Ovary (tissue), 7 donors: ENCODE measurements at regions not wholly inside any gene's neighbourhood (a gene's known extent, or its start where the extent isn't known, plus 50 kb on each side); places are given as distances from the start of the nearest gene placed in this dataset.

Experiments
- DNase-seq, 5 donors: peaks; one replicate each; pipeline ENCODE4 v3.0.0-alpha.2; 2019 to 2020
- H3K27ac ChIP-seq, 2 donors: fragments of 200-600 bp; one replicate each; pipeline versions ENCODE4 v1.5.1 to v1.8.0; 2019 to 2022
- H3K27me3 ChIP-seq: fragments of 200-600 bp; one replicate; pipeline ENCODE4 v1.8.0; 2022
- H3K36me3 ChIP-seq: fragments of 200-600 bp; sonication (generic); one replicate; pipeline ENCODE4 v1.5.1; 2019
- H3K4me1 ChIP-seq: one replicate; pipeline ENCODE4 v1.8.1; 2013; ENCODE audit warnings: mild to moderate bottlenecking, moderate library complexity; ENCODE audit not compliant: insufficient read depth
- H3K4me3 ChIP-seq: fragments of 200-600 bp; sonication (generic); one replicate; pipeline ENCODE4 v1.5.1; 2017
- H3K9me3 ChIP-seq, 2 donors: fragments of 200-600 bp in 1 of 2; sonication (generic) in 1 of 2; one replicate each; pipeline versions ENCODE4 v1.5.1 to v1.8.1; 2013 to 2019; ENCODE audit warnings: mild to moderate bottlenecking in 1 of 2, moderate library complexity in 1 of 2
- EP300 ChIP-seq: sonication (generic); formaldehyde crosslinking; IDR thresholded peaks from one replicate; pipeline ENCODE4 v1.6.1; 2017; ENCODE audit warnings: antibody characterized with exemption
- POLR2A ChIP-seq: fragments of 450-650 bp; IDR thresholded peaks from one replicate; pipeline ENCODE4 v1.6.1; 2017; ENCODE audit warnings: antibody characterized with exemption, mild to moderate bottlenecking, moderate library complexity
- WGBS, 3 donors: extraction: QIAGEN DNeasy Blood & Tissue Kit in 1 of 3; methylation state at CpG; one replicate each; pipeline versions ENCODE4 v1.1.5 to v1.1.7; 2013 to 2017; 5-methylcytosine and 5-hydroxymethylcytosine counted together
- intact Hi-C, 4 donors: fragments of 100-400 bp; cut with DNase I; formaldehyde crosslinking; loops; one replicate each; pipeline versions ENCODE4 v1.11.0 to v1.15.1; 2022 to 2023
- TF ChIP-seq, protein P1 (sequence below), 3 donors: fragments of 450-650 bp in 2 of 3; fragments of 200-600 bp in 1 of 3; IDR thresholded peaks; one replicate each; pipeline versions ENCODE4 v1.5.1 to v1.8.0; 2016 to 2022; ENCODE audit warnings: antibody characterized with exemption in 3 of 3, mild to moderate bottlenecking in 1 of 3
- donor health status: DM: no; HTN: no; CAD: no; lungs with moderate emphysema.
- donor health status: DM: no; HTN: no; CAD: no.
- donor health status: Bipolar disorder and iron deficiency.
- donor health status: DM: no; HTN: no; CAD: no.
- donor health status: DM: yes; HTN: yes; CAD: no.

DNA sequence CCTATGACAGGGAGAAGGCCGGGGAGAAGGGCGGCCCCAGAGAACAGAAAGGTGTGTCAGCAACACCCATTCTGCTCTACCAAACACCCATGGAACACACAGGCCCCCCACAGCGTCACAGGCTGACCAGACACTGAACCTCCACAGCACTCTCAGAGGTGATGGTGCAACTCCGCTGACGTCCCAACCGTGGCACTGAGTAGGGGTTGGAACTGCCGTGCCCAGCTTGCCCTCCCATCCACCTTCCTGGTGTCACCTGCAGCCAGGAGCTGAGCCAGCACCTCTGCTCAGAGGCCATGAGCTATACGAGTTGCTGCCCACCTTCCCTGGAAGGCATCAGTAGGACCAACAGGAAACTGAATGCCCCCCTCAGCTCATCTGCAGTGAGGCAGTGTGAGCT, 412.9 kb upstream of the SALL3 start:
- no peaks in the 10 kb centered on the region for H3K4me1 ChIP-seq
- H3K4me3 ChIP-seq = no peak overlapping the region
- H3K36me3 ChIP-seq = no peaks in the 10 kb centered on the region
- TF ChIP-seq POLR2A (no peak), EP300 (no peak)
- TF ChIP-seq, protein P1, sequence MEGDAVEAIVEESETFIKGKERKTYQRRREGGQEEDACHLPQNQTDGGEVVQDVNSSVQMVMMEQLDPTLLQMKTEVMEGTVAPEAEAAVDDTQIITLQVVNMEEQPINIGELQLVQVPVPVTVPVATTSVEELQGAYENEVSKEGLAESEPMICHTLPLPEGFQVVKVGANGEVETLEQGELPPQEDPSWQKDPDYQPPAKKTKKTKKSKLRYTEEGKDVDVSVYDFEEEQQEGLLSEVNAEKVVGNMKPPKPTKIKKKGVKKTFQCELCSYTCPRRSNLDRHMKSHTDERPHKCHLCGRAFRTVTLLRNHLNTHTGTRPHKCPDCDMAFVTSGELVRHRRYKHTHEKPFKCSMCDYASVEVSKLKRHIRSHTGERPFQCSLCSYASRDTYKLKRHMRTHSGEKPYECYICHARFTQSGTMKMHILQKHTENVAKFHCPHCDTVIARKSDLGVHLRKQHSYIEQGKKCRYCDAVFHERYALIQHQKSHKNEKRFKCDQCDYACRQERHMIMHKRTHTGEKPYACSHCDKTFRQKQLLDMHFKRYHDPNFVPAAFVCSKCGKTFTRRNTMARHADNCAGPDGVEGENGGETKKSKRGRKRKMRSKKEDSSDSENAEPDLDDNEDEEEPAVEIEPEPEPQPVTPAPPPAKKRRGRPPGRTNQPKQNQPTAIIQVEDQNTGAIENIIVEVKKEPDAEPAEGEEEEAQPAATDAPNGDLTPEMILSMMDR (IDR thresholded peaks at IDR 0.05) = no peak
- DNase-seq = no peak
- H3K9me3 ChIP-seq = no peaks in the 10 kb centered on the region
- no peak overlapping the region for H3K27ac ChIP-seq
- 75 to 83% (median 78%) methylated on average over 8 of the region's 8 CpGs for WGBS, 3 donors
- H3K27me3 ChIP-seq = no peaks in the 10 kb centered on the region
- intact Hi-C loops = no loop called here

DNA sequence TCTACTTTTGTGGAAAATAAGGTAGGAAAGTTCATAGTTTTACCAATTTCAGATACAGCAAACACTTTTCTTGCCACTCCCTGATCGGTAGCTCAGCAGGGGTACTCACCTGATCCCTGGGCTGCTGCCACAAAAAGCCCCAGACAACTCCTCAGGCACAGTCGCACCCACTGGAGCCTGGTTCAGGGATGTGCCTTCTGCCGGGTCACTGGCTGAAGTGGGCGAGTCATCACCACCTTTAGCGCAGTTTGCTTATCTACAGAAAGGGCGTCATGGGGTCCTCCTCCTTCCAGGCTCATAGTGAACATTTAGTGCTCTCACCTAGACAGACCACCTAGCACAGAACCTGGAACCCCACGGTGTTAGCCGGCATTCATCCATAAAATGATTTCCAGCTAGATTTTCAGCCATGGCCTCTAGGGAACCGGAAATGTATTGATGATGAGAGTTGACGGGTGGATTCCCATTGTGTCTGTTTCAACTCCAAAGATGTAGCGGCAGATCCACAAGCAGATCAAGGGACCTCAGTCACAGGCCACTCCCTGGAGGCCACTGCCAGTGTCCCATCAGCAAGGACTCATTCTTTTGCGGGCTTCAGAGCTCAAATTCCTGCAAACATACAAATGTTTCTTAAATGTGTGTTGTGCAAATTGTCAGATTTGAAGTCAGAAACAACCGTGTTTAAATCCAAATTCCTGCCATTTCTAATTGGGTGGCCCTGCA, 408.4 kb upstream of the SALL3 start:
- H3K27me3 ChIP-seq = no peaks in the 10 kb centered on the region
- WGBS, 3 donors = 90 to 94% (median 91%) methylated on average over 13 of the region's 13 CpGs
- intact Hi-C loops = no loop called here
- no peak for DNase-seq
- no peaks in the 10 kb centered on the region for H3K36me3 ChIP-seq
- peaks cover 0 to 5% of the 10 kb centered on the region in 2 donors for H3K9me3 ChIP-seq
- H3K4me3 ChIP-seq = no peak overlapping the region
- H3K4me1 ChIP-seq = no peaks in the 10 kb centered on the region
- TF ChIP-seq POLR2A (no peak), EP300 (no peak)
- TF ChIP-seq, protein P1 (IDR thresholded peaks at IDR 0.05) = no peak
- no peak overlapping the region for H3K27ac ChIP-seq

DNA sequence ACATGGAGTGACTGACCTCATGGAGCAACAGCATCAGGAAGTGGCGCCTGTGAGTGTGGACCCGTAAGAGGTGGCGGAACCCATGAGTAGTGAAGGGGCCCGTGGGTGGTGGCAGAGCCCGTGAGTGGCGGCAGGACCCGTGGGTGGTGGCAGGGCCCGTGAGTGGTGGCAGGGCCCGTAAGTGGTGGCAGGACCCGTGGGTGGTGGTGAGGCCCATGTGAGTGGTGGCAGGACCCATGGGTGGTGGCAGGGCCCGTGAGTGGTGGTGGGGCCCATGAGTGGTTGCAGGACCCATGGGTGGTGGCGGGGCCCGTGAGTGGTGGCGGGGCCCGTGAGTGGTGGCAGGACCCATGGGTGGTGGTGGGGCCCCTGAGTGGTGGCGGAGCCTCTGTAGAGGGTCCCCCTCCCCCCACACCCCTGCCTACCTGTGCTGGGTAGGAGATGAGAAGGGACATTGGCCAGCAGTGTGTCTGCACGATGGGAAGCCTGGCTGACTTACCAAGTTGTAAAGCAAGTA, 407.7 kb upstream of the SALL3 start:
- H3K27ac ChIP-seq = no peak overlapping the region
- 86 to 94% (median 88%) methylated on average over 17 of the region's 17 CpGs for WGBS, 3 donors
- no peak overlapping the region for H3K4me3 ChIP-seq
- DNase-seq = no peak
- H3K27me3 ChIP-seq = no peaks in the 10 kb centered on the region
- no peaks in the 10 kb centered on the region for H3K36me3 ChIP-seq
- TF ChIP-seq, protein P1 (IDR thresholded peaks at IDR 0.05) = no peak
- no peak for TF ChIP-seq POLR2A
- no peak for TF ChIP-seq EP300
- peaks cover 0 to 5% of the 10 kb centered on the region in 2 donors for H3K9me3 ChIP-seq
- intact Hi-C loops = no loop called here
- no peaks in the 10 kb centered on the region for H3K4me1 ChIP-seq

DNA sequence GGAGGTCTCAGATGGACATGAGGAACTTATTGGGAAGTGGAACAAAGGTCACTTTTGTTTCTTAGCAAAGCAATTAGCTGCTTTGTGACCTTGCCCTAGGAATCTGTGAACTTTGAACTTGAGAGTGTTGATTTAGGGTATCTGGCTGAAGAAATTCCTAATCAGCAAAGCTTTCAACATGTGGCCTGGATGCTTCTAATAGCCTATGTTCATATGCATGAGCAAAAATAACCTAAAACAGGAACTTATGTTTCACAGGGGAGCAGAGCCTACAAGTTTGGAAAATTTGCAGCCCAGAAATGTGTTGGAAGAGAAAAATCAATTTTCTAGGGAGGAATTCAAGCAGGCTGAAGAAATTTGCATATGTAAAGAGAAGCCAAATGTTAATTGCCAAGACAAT, 405.8 kb upstream of the SALL3 start:
- intact Hi-C loops = no loop called here

More for the DNA sequence above, 405.8 kb upstream of the SALL3 start:
- no peak overlapping the region for H3K27ac ChIP-seq
- DNase-seq = no peak
- H3K4me1 ChIP-seq = no peaks in the 10 kb centered on the region
- H3K9me3 ChIP-seq = peaks cover 0 to 5% of the 10 kb centered on the region in 2 donors
- no peak overlapping the region for H3K4me3 ChIP-seq
- H3K27me3 ChIP-seq = no peaks in the 10 kb centered on the region
- H3K36me3 ChIP-seq = no peaks in the 10 kb centered on the region
- TF ChIP-seq EP300 (no peak), POLR2A (no peak)
- TF ChIP-seq, protein P1 (IDR thresholded peaks at IDR 0.05) = no peak
